Spleen (tissue), 11 donors: ENCODE measurements at regions not wholly inside any gene's neighbourhood (a gene's known extent, or its start where the extent isn't known, plus 50 kb on each side); places are given as distances from the start of the nearest gene placed in this dataset.
"Not testable (repeated sequence)": the region's sequence is repeated elsewhere in the genome, so short reads cannot be mapped to it uniquely, and the experiment has no call there.

Experiments
- DNase-seq: peaks from one replicate; pipeline ENCODE4 v3.0.0-alpha.2; 2020
- H3K27ac ChIP-seq, 8 donors: fragments of 200-600 bp; sonication (generic) in 7 of 8; 1 replicate in 4 of 8; 2 replicates in 4 of 8; pipeline versions ENCODE4 v1.5.0 to v1.8.0; 2016 to 2021; ENCODE audit warnings: inconsistent platforms in 4 of 8, mild to moderate bottlenecking in 4 of 8, moderate library complexity in 1 of 8
- H3K27me3 ChIP-seq, 7 donors: fragments of 200-600 bp; sonication (generic) in 6 of 7; replicated peaks in 1 of 7; 1 replicate in 4 of 7; 2 replicates in 3 of 7; pipeline versions ENCODE4 v1.5.0 to v1.8.0; 2016 to 2021; ENCODE audit warnings: inconsistent platforms in 3 of 7, mild to moderate bottlenecking in 1 of 7
- H3K36me3 ChIP-seq, 6 donors: fragments of 200-600 bp; sonication (generic) in 5 of 6; 1 replicate in 4 of 6; 2 replicates in 2 of 6; pipeline versions ENCODE4 v1.5.0 to v1.8.0; 2016 to 2021; ENCODE audit warnings: inconsistent platforms in 2 of 6
- H3K4me1 ChIP-seq, 6 donors: fragments of 200-600 bp; sonication (generic) in 5 of 6; 1 replicate in 3 of 6; 2 replicates in 3 of 6; pipeline versions ENCODE4 v1.5.0 to v1.8.0; 2016 to 2021; ENCODE audit warnings: inconsistent platforms in 3 of 6
- H3K4me3 ChIP-seq, 8 donors: fragments of 200-600 bp; sonication (generic) in 7 of 8; 1 replicate in 4 of 8; 2 replicates in 4 of 8; pipeline versions ENCODE4 v1.5.0 to v1.8.0; 2016 to 2021; ENCODE audit warnings: inconsistent platforms in 4 of 8, mild to moderate bottlenecking in 4 of 8, moderate library complexity in 2 of 8
- H3K9me3 ChIP-seq, 8 donors: fragments of 200-600 bp; sonication (generic) in 7 of 8; 1 replicate in 4 of 8; 2 replicates in 4 of 8; pipeline versions ENCODE4 v1.5.0 to v1.8.0; 2016 to 2021; ENCODE audit warnings: inconsistent platforms in 4 of 8
- CTCF ChIP-seq, 11 experiments: fragments of 200-600 bp in 7 of 11; fragments of 450-650 bp in 4 of 11; sonication (generic) in 4 of 11; IDR thresholded peaks in 8 of 11; conservative IDR thresholded peaks in 3 of 11; 1 replicate in 7 of 11; 2 replicates in 4 of 11; pipeline versions ENCODE4 v1.4.0 to v1.8.0; 2016 to 2021; ENCODE audit warnings: antibody characterized with exemption in 11 of 11, inconsistent platforms in 4 of 11, mild to moderate bottlenecking in 1 of 11
- POLR2A ChIP-seq, 3 donors: fragments of 450-650 bp; IDR thresholded peaks; one replicate each; pipeline ENCODE4 v1.5.1; 2017; ENCODE audit warnings: antibody characterized with exemption in 3 of 3, mild to moderate bottlenecking in 1 of 3
- POLR2AphosphoS5 ChIP-seq, 3 donors: sonication (generic); formaldehyde crosslinking; IDR thresholded peaks; one replicate each; pipeline ENCODE4 v1.5.1; 2017; ENCODE audit warnings: antibody characterized with exemption in 3 of 3
- WGBS, 5 donors: extraction: QIAGEN DNeasy Blood & Tissue Kit in 3 of 5; methylation state at CpG; one replicate each; pipeline versions ENCODE4 v1.1.5 to v1.1.7; 2013 to 2018; 5-methylcytosine and 5-hydroxymethylcytosine counted together
- intact Hi-C: fragments of 100-400 bp; cut with DNase I; formaldehyde crosslinking; loops from one replicate; pipeline ENCODE4 v1.15.0; 2023; ENCODE audit warnings: low total_unique reads
- donor health status: healthy with polysubstance abuse.
- donor health status: DM: no; HTN: no; CAD: no; lungs with moderate emphysema.
- donor health status: DM: no; HTN: no; CAD: no.
- donor health status: Bipolar disorder and iron deficiency.
- donor health status: healthy.
- donor health status: DM: no; HTN: no; CAD: no.
- donor health status: DM: yes; HTN: yes; CAD: no.

DNA sequence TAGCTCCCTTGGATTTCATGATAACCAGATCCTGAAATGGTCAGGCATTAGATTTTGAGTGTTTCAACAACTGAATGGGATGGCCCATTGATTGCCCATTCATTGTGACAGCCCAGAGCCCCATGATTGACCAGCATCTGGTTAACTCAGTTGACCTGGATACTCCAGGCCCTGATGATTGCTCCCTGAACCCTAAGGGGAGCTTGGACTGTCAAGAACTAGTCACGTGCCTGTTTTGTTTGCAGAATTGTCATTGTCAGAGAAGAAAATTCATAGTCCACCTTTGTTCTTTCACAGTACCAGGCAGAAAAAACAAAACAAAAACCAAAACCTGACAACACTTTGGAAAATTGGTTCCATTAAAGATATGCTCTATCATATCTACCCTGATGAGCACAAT, 241.3 kb upstream of the ONECUT1 start:
- no peak overlapping the region for H3K27ac ChIP-seq
- no peak overlapping the region for H3K4me3 ChIP-seq
- H3K27me3 ChIP-seq: no peaks in the 10 kb centered on the region
- TF ChIP-seq CTCF (IDR thresholded peaks at IDR 0.05 in 8 of 11, conservative IDR thresholded peaks at IDR 0.05 in 3 of 11): no peak
- no peak for TF ChIP-seq POLR2AphosphoS5 (IDR thresholded peaks at IDR 0.05)
- TF ChIP-seq POLR2A (IDR thresholded peaks at IDR 0.05): no peak
- DNase-seq: no peak
- H3K36me3 ChIP-seq: no peaks in the 10 kb centered on the region
- 59 to 75% (median 69%) methylated on average over 1 of the region's 1 CpG for WGBS, 5 donors
- intact Hi-C loops: no loop called here
- H3K4me1 ChIP-seq: no peaks in the 10 kb centered on the region
- peaks cover 0 to 3% (median 0%) of the 10 kb centered on the region in 8 donors for H3K9me3 ChIP-seq

GRCh38 chr15:53022788-53023187, 232.7 kb upstream of the ONECUT1 start:
- Histone ChIP-seq H3K4me3 (no peak overlapping the region), H3K9me3 (peaks cover 0 to 23% (median 10%) of the 10 kb centered on the region in 8 donors), H3K27ac (no peak overlapping the region), H3K27me3 (peaks cover 0 to 6% (median 0%) of the 10 kb centered on the region in 7 donors), H3K4me1 (no peaks in the 10 kb centered on the region), H3K36me3 (no peaks in the 10 kb centered on the region)
- TF ChIP-seq POLR2AphosphoS5 (IDR thresholded peaks at IDR 0.05) (no peak), POLR2A (IDR thresholded peaks at IDR 0.05) (no peak), CTCF (IDR thresholded peaks at IDR 0.05 in 8 of 11, conservative IDR thresholded peaks at IDR 0.05 in 3 of 11) (no peak)
- intact Hi-C loops: no loop called here
- WGBS, 5 donors: 71 to 79% (median 72%) methylated on average over 4 of the region's 4 CpGs
- DNase-seq: no peak

GRCh38 chr15:53013329-53013728, 223.2 kb upstream of the ONECUT1 start:
- DNase-seq: no peak
- WGBS, 5 donors: 85 to 96% (median 92%) methylated on average over 2 of the region's 2 CpGs
- H3K27me3 ChIP-seq: no peaks in the 10 kb centered on the region
- H3K9me3 ChIP-seq: peaks cover 0 to 13% (median 0%) of the 10 kb centered on the region in 8 donors
- no peak overlapping the region for H3K4me3 ChIP-seq
- no peak overlapping the region for H3K27ac ChIP-seq
- intact Hi-C loops: no loop called here
- no peaks in the 10 kb centered on the region for H3K36me3 ChIP-seq
- no peaks in the 10 kb centered on the region for H3K4me1 ChIP-seq
- TF ChIP-seq CTCF (IDR thresholded peaks at IDR 0.05 in 8 of 11, conservative IDR thresholded peaks at IDR 0.05 in 3 of 11) (no peak), POLR2A (IDR thresholded peaks at IDR 0.05) (no peak), POLR2AphosphoS5 (IDR thresholded peaks at IDR 0.05) (no peak)

- intact Hi-C loops, H3K27me3 ChIP-seq, DNase-seq, H3K9me3 ChIP-seq, H3K27ac ChIP-seq, H3K4me3 ChIP-seq, H3K36me3 ChIP-seq, H3K4me1 ChIP-seq: not testable (repeated sequence)
- 86 to 97% (median 92%) methylated on average over 2 of the region's 2 CpGs for WGBS, 5 donors
Observed at GRCh38 chr15:53011779-53012178, 221.6 kb upstream of the ONECUT1 start.

- Histone ChIP-seq H3K27ac (no peak overlapping the region), H3K4me3 (no peak overlapping the region), H3K9me3 (peaks cover 0 to 10% (median 0%) of the 10 kb centered on the region in 8 donors), H3K4me1 (no peaks in the 10 kb centered on the region), H3K27me3 (no peaks in the 10 kb centered on the region), H3K36me3 (no peaks in the 10 kb centered on the region)
- 49 to 66% (median 58%) methylated on average over 1 of the region's 1 CpG for WGBS, 5 donors
- intact Hi-C loops: no loop called here
- no peak for DNase-seq
- TF ChIP-seq CTCF (IDR thresholded peaks at IDR 0.05 in 8 of 11, conservative IDR thresholded peaks at IDR 0.05 in 3 of 11) (no peak), POLR2A (IDR thresholded peaks at IDR 0.05) (no peak), POLR2AphosphoS5 (IDR thresholded peaks at IDR 0.05) (no peak)
Observed at GRCh38 chr15:53009093-53009492, 219.0 kb upstream of the ONECUT1 start.
